Gastrocnemius medialis (tissue), 4 donors: ENCODE measurements at regions not wholly inside any gene's neighbourhood (a gene's known extent, or its start where the extent isn't known, plus 50 kb on each side); places are given as distances from the start of the nearest gene placed in this dataset.

ENCODE experiments used
- CTCF ChIP-seq, 5 experiments: fragments of 450-650 bp in 3 of 5; fragments of 200-600 bp in 2 of 5; sonication (generic) in 2 of 5; IDR thresholded peaks in 4 of 5; conservative IDR thresholded peaks in 1 of 5; 1 replicate in 4 of 5; 2 replicates in 1 of 5; pipeline ENCODE4 v1.5.1; 2016 to 2019; ENCODE audit warnings: antibody characterized with exemption in 5 of 5, mild to moderate bottlenecking in 3 of 5, moderate library complexity in 3 of 5
- POLR2A ChIP-seq, 2 donors: fragments of 450-650 bp; IDR thresholded peaks; one replicate each; pipeline ENCODE4 v1.6.1; 2017; ENCODE audit warnings: antibody characterized with exemption in 2 of 2, mild to moderate bottlenecking in 2 of 2, moderate library complexity in 2 of 2

- TF ChIP-seq CTCF (IDR thresholded peaks at IDR 0.05 in 4 of 5, conservative IDR thresholded peaks at IDR 0.05 in 1 of 5), result no peak
- TF ChIP-seq POLR2A (IDR thresholded peaks at IDR 0.05), result no peak
Observed at GRCh38 chr18:60019463-60019840, 119.7 kb downstream of the PMAIP1 start.
